ENCODE measurements at regions not wholly inside any gene's neighbourhood (a gene's known extent, or its start where the extent isn't known, plus 50 kb on each side); places are given as distances from the start of the nearest gene placed in this dataset.

- H3K4me3 ChIP-seq (ENCODE audit: low read depth, low read length) = no peak overlapping the region
- DNase-seq (ENCODE audit: low read depth) = no peak
Measured at GRCh38 chr22:49075150-49075549, 752.5 kb downstream of the BRD1 start.

GRCh38 chr22:49073873-49074417, 753.7 kb downstream of the BRD1 start:
- H3K4me3 ChIP-seq (ENCODE audit: low read depth, low read length) = no peak overlapping the region
- no peak for DNase-seq (ENCODE audit: low read depth)
- no peak for TF ChIP-seq CTCF (conservative IDR thresholded peaks at IDR 0.05; ENCODE audit: low read depth, low read length)

More at GRCh38 chr22:49075150-49075549, 752.5 kb downstream of the BRD1 start:
- TF ChIP-seq CTCF (conservative IDR thresholded peaks at IDR 0.05; ENCODE audit: low read depth, low read length) = no peak

- no peak overlapping the region for H3K4me3 ChIP-seq (ENCODE audit: low read depth, low read length)
- no peak for DNase-seq (ENCODE audit: low read depth)
- TF ChIP-seq CTCF (conservative IDR thresholded peaks at IDR 0.05; ENCODE audit: low read depth, low read length) = no peak
Measured at GRCh38 chr22:49072996-49073645, 754.6 kb downstream of the BRD1 start.

GRCh38 chr22:49070501-49070900, 757.2 kb downstream of the BRD1 start:
- DNase-seq (ENCODE audit: low read depth) = no peak
- H3K4me3 ChIP-seq (ENCODE audit: low read depth, low read length) = no peak overlapping the region
- no peak for TF ChIP-seq CTCF (conservative IDR thresholded peaks at IDR 0.05; ENCODE audit: low read depth, low read length)

GRCh38 chr22:49068861-49069500, 758.7 kb downstream of the BRD1 start:
- no peak for DNase-seq (ENCODE audit: low read depth)
- TF ChIP-seq CTCF (conservative IDR thresholded peaks at IDR 0.05; ENCODE audit: low read depth, low read length) = no peak
- no peak overlapping the region for H3K4me3 ChIP-seq (ENCODE audit: low read depth, low read length)

GRCh38 chr22:49067504-49067903, 760.2 kb downstream of the BRD1 start:
- H3K4me3 ChIP-seq (ENCODE audit: low read depth, low read length) = no peak overlapping the region
- DNase-seq (ENCODE audit: low read depth) = no peak
- no peak for TF ChIP-seq CTCF (conservative IDR thresholded peaks at IDR 0.05; ENCODE audit: low read depth, low read length)
